ENCODE measurements at regions not wholly inside any gene's neighbourhood (a gene's known extent, or its start where the extent isn't known, plus 50 kb on each side); places are given as distances from the start of the nearest gene placed in this dataset.
A peak's percentile ranks its signal among the peaks of the same experiment; 100 is the strongest.

DNA sequence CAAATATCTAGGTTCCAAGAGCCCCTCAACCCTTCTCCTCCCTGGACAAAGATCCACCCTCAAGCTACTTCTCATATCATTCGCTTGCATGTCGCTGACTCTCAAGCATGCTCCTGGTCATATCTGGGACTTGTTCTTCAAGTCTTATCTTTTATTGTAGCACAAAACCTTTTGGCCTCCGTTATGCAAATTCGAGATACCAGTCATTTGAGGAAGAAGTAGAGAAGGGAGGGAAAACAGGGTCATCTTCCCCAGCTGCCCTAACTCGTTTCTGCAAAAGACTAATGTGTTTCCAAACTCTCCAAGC lies 63.8 kb upstream of the ETS2 start:
- Histone ChIP-seq H3K4me3 (no peak overlapping the region), H3K36me3 (no peaks in the 10 kb centered on the region), H3K27me3 (ENCODE audit: low read depth) (no peaks in the 10 kb centered on the region), H3K4me1 (no peaks in the 10 kb centered on the region), H3K9me3 (replicated peaks) (no peaks in the 10 kb centered on the region), H3K27ac (replicated peaks) (no peak overlapping the region)
- no peak for DNase-seq
- intact Hi-C loops (cut with micrococcal nuclease) = no loop called here
- TF ChIP-seq, protein P1, sequence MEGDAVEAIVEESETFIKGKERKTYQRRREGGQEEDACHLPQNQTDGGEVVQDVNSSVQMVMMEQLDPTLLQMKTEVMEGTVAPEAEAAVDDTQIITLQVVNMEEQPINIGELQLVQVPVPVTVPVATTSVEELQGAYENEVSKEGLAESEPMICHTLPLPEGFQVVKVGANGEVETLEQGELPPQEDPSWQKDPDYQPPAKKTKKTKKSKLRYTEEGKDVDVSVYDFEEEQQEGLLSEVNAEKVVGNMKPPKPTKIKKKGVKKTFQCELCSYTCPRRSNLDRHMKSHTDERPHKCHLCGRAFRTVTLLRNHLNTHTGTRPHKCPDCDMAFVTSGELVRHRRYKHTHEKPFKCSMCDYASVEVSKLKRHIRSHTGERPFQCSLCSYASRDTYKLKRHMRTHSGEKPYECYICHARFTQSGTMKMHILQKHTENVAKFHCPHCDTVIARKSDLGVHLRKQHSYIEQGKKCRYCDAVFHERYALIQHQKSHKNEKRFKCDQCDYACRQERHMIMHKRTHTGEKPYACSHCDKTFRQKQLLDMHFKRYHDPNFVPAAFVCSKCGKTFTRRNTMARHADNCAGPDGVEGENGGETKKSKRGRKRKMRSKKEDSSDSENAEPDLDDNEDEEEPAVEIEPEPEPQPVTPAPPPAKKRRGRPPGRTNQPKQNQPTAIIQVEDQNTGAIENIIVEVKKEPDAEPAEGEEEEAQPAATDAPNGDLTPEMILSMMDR (IDR thresholded peaks at IDR 0.05; ENCODE audit: borderline replicate concordance) = no peak

DNA sequence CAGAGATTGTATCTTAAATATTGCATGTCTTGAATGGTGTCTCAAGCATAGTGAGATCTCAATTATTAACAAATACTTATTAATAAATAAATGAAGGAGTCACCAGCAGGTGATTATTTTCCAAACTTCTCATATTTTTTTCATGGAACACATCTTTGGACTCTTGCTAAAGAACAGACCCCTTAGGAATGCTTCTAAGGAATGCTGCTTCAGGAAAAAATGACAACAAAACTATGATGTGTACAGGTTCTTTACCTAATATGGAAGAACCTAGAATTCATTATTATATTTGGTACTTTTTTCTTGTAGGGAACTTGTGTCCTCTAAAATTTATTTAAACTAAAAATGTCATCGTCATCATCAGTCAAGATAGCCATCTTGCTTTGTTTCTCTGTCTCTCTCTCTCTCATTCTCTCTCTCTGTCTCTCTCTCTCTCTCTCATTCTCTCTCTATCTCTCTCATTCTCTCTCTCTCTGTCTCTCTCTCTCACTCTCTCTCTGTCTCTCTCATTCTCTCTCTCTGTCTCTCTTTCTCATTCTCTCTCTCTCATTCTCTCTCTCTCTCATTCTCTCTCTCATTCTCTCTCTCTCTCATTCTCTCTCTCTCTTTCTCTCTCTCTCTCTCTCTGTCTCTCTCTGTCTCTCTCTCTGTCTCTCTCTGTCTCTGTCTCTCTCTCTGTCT lies 63.0 kb upstream of the ETS2 start:
- Histone ChIP-seq H3K36me3 (no peaks in the 10 kb centered on the region), H3K27me3 (ENCODE audit: low read depth) (no peaks in the 10 kb centered on the region), H3K27ac (replicated peaks) (no peak overlapping the region), H3K4me3 (no peak overlapping the region), H3K9me3 (replicated peaks) (no peaks in the 10 kb centered on the region), H3K4me1 (no peaks in the 10 kb centered on the region)
- no peak for DNase-seq
- intact Hi-C loops (cut with micrococcal nuclease) = no loop called here
- TF ChIP-seq, protein P1 (IDR thresholded peaks at IDR 0.05; ENCODE audit: borderline replicate concordance) = no peak

DNA sequence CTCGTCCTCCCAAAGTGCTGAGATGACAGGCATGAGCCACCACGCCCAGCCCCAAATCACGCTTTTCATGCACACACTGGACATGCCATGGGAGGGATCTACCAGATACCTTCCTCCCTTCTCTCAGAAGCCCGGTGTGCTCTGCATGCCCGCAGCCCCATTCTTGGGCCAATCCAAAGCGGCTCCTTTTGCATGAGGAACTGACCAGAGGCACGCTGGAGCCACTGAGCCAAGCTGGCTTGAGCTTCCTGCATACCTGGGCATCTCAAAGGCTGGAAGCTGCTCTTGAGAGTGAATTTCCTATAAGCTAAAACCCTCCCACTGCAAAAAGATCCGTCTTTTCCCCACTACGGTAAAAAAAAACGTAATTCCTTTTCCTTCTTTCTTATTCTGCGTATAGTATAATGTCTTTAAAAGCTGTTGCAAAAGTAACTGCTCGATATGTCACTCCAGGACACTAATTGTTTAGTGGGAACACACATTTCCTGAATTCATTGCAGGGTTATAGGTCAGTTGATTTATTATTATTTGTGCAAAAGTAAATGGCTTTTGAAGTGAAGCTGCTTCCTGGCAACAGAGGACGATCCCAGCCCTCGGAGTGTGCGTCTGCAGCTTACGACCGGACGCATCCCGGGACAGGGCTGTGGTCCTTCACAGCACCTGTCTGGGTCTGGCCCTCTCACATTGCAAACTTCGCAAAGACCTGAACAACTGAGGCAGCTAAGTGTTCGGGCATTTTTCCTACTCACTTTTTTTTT lies 61.8 kb upstream of the ETS2 start:
- Histone ChIP-seq H3K4me1 (no peaks in the 10 kb centered on the region), H3K9me3 (replicated peaks) (no peaks in the 10 kb centered on the region), H3K4me3 (peak overlapping the region; percentile 30), H3K36me3 (no peaks in the 10 kb centered on the region), H3K27ac (replicated peaks) (peak overlapping the region; percentile 71), H3K27me3 (ENCODE audit: low read depth) (no peaks in the 10 kb centered on the region)
- intact Hi-C loops (cut with micrococcal nuclease) = no loop called here
- TF ChIP-seq, protein P1 (IDR thresholded peaks at IDR 0.05; ENCODE audit: borderline replicate concordance) = no peak
- peak; percentile 23 for DNase-seq

DNA sequence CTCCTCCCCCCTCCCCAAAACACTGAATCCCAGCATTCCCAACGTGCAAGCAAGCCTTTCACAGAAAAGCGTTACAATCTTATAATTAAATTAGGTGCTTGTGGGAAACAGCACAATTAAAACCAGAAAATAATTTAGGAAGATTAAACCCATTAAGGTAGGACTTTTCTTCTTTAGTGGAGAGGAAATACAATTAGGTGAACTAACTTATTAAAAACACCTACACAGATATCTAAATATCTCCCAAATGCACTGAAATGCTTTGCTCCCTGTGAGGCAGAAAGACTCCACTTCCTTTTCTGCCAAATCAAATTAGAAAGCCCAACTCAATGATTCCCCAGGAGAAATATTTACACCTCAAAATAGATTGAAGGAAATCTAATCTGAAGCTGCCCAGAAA lies 60.9 kb upstream of the ETS2 start:
- no peak for DNase-seq
- Histone ChIP-seq H3K27ac (replicated peaks) (peak overlapping the region; percentile 71), H3K9me3 (replicated peaks) (no peaks in the 10 kb centered on the region), H3K36me3 (no peaks in the 10 kb centered on the region), H3K27me3 (ENCODE audit: low read depth) (no peaks in the 10 kb centered on the region), H3K4me3 (no peak overlapping the region), H3K4me1 (no peaks in the 10 kb centered on the region)
- intact Hi-C loops (cut with micrococcal nuclease) = no loop called here
- TF ChIP-seq, protein P1 (IDR thresholded peaks at IDR 0.05; ENCODE audit: borderline replicate concordance) = no peak

DNA sequence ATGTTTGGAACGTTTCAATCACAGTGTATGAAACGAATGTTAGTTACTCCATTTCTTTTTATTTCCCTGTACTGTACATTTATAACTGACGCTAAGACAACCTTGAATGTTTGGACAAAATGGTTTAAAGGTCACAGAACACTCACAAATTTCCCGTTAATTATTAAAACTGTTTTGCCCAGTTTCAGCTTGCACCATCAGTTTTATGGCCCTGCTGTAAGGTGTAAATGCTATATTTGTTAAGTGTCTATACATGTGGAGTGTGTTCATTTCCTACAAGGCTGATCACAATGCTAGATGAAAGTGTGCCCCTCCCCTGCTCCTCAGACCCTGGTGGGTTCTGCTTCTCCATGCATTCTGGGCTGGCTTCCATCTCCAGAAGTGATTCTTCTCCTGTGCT lies 57.9 kb upstream of the ETS2 start:
- no peaks in the 10 kb centered on the region for H3K4me1 ChIP-seq
- H3K4me3 ChIP-seq = no peak overlapping the region
- no peak overlapping the region for H3K27ac ChIP-seq (replicated peaks)
- DNase-seq = no peak
- intact Hi-C loops (cut with micrococcal nuclease) = no loop called here
- no peaks in the 10 kb centered on the region for H3K27me3 ChIP-seq (ENCODE audit: low read depth)
- TF ChIP-seq, protein P1 (IDR thresholded peaks at IDR 0.05; ENCODE audit: borderline replicate concordance) = no peak
- no peaks in the 10 kb centered on the region for H3K36me3 ChIP-seq
- no peaks in the 10 kb centered on the region for H3K9me3 ChIP-seq (replicated peaks)
